ENCODE measurements at regions not wholly inside any gene's neighbourhood (a gene's known extent, or its start where the extent isn't known, plus 50 kb on each side); places are given as distances from the start of the nearest gene placed in this dataset.

DNA sequence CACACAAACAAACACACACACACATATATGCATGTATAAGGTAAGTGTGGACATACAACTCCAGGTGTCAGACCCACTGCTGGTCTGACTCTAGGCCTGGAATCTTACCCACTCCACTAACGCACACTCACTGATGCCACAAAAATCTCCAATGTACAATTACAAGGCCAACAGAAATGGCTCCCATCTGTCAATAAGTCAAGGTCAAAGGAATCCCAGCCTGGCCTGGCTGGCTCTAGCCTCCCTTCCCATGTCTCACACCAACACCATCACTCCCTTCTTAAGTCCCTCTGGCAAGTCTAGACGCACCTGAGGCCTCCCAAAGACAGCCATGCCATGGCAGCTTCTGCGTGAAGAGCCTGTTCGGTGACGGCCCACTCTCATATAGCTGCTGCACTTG lies 99.2 kb upstream of the CDYL2 start:
- H3K27ac Mint-ChIP-seq, result no peak overlapping the region

DNA sequence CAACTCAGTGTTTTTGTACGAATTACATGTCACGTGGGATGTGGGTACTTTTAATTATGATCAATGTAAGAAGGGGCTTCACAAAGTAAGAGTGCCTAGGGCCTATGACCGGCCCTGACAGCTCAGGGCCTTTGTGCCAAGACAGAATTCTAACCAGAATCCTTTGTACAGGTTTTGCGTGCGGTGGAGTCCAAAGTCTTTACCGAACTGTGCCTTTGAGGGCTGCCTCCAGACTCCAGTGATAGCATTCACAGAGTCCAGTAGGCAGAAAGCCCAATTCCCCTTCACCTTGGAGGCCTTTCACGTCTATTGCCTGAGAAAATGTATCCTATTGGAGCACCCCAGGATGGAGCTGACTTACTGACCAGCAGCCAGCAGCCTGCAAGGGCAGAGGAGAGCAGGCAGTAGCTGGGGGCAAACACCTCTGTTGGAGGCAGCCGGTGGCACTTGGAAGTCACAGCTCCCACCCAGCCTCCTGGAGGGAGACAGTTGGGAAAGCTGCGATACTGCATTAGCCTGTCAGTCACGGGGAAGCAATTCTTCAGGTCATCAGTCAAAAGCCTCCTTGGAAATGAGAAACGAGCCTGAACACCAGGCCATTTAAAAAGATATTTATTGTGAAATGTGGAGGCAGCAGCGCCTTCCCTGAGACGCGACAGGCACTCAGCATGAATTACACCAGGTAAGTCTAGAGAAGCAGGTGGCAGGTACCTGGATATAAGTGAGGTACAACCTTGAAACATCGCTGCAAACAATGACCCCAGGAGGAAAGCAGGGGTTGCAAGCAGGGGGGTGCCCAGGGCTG lies 98.1 kb upstream of the CDYL2 start:
- Histone ChIP-seq H3K27ac (no peak overlapping the region), H3K27me3 (no peaks in the 10 kb centered on the region), H3K9me3 (ENCODE audit: low read depth) (no peaks in the 10 kb centered on the region), H3K9ac (no peak overlapping the region), H3K4me3 (no peak overlapping the region), H3K4me2 (no peak overlapping the region), H2AFZ (replicated peaks) (no peak overlapping the region), H3K79me2 (ENCODE audit: low read depth) (no peaks in the 10 kb centered on the region), H3K4me1 (no peaks in the 10 kb centered on the region), H4K20me1 (ENCODE audit: low read depth) (no peaks in the 10 kb centered on the region), H3K36me3 (no peaks in the 10 kb centered on the region), H3F3A (ENCODE audit: low read depth) (no peaks in the 10 kb centered on the region)
- no peak for DNase-seq (ENCODE audit: low spot score)
- Mint-ChIP-seq H3K4me3 (no peak overlapping the region), H3K36me3 (no peaks in the 10 kb centered on the region), H3K4me1 (no peaks in the 10 kb centered on the region), H3K27ac (no peak overlapping the region), H3K27me3 (ENCODE audit: insufficient read depth, low read depth) (peaks cover 4% of the 10 kb centered on the region), H3K9me3 (no peaks in the 10 kb centered on the region)
- TF ChIP-seq EZH2phosphoT487 (IDR thresholded peaks at IDR 0.05), result no peak
- TF ChIP-seq, protein P1, sequence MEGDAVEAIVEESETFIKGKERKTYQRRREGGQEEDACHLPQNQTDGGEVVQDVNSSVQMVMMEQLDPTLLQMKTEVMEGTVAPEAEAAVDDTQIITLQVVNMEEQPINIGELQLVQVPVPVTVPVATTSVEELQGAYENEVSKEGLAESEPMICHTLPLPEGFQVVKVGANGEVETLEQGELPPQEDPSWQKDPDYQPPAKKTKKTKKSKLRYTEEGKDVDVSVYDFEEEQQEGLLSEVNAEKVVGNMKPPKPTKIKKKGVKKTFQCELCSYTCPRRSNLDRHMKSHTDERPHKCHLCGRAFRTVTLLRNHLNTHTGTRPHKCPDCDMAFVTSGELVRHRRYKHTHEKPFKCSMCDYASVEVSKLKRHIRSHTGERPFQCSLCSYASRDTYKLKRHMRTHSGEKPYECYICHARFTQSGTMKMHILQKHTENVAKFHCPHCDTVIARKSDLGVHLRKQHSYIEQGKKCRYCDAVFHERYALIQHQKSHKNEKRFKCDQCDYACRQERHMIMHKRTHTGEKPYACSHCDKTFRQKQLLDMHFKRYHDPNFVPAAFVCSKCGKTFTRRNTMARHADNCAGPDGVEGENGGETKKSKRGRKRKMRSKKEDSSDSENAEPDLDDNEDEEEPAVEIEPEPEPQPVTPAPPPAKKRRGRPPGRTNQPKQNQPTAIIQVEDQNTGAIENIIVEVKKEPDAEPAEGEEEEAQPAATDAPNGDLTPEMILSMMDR (IDR thresholded peaks at IDR 0.05), result no peak
- no peak for TF ChIP-seq EZH2 (IDR thresholded peaks at IDR 0.05)

More for the DNA sequence above, 99.2 kb upstream of the CDYL2 start:
- Histone ChIP-seq H3K9me3 (ENCODE audit: low read depth) (no peaks in the 10 kb centered on the region), H4K20me1 (ENCODE audit: low read depth) (no peaks in the 10 kb centered on the region), H3K9ac (no peak overlapping the region), H3K79me2 (ENCODE audit: low read depth) (no peaks in the 10 kb centered on the region), H3K4me1 (no peaks in the 10 kb centered on the region), H3K27me3 (no peaks in the 10 kb centered on the region), H3K4me3 (no peak overlapping the region), H3K27ac (no peak overlapping the region), H3K4me2 (no peak overlapping the region), H3K36me3 (no peaks in the 10 kb centered on the region), H3F3A (ENCODE audit: low read depth) (no peaks in the 10 kb centered on the region), H2AFZ (replicated peaks) (no peak overlapping the region)
- DNase-seq (ENCODE audit: low spot score), result no peak
- TF ChIP-seq, protein P1 (IDR thresholded peaks at IDR 0.05), result no peak
- TF ChIP-seq EZH2phosphoT487 (IDR thresholded peaks at IDR 0.05) (no peak), EZH2 (IDR thresholded peaks at IDR 0.05) (no peak)
- no peaks in the 10 kb centered on the region for H3K36me3 Mint-ChIP-seq
- H3K4me1 Mint-ChIP-seq, result no peaks in the 10 kb centered on the region
- no peak overlapping the region for H3K4me3 Mint-ChIP-seq
- peaks cover 4% of the 10 kb centered on the region for H3K27me3 Mint-ChIP-seq (ENCODE audit: insufficient read depth, low read depth)
- no peaks in the 10 kb centered on the region for H3K9me3 Mint-ChIP-seq

DNA sequence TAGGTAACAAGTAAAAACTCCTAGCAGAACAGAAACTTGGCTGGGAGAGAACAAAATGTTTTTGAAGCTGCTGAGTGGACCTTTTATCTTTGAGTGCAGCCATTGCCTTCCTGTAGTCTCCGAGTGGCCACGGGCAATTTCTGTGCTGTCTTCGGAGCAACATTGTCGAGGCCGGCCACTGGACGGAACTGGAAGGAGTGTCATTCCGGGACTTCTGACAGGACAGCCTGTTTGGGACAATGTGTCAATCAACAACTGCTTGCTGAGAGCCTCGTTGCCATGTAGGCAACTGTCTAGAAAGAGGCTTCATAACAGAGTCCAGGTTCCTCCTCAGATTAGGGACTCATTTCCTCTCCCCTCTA lies 96.2 kb upstream of the CDYL2 start:
- H4K20me1 ChIP-seq (ENCODE audit: low read depth), result no peaks in the 10 kb centered on the region
- H2AFZ ChIP-seq (replicated peaks), result no peak overlapping the region
- no peak overlapping the region for H3K4me3 ChIP-seq
- no peak overlapping the region for H3K4me3 Mint-ChIP-seq
- no peaks in the 10 kb centered on the region for H3K9me3 Mint-ChIP-seq
- no peak for DNase-seq (ENCODE audit: low spot score)
- no peak overlapping the region for H3K4me2 ChIP-seq
- H3K79me2 ChIP-seq (ENCODE audit: low read depth), result no peaks in the 10 kb centered on the region
- no peak overlapping the region for H3K27ac Mint-ChIP-seq
- H3K27me3 Mint-ChIP-seq (ENCODE audit: insufficient read depth, low read depth), result peaks cover 6% of the 10 kb centered on the region
- TF ChIP-seq EZH2 (IDR thresholded peaks at IDR 0.05), result no peak
- TF ChIP-seq, protein P1 (IDR thresholded peaks at IDR 0.05), result no peak
- TF ChIP-seq EZH2phosphoT487 (IDR thresholded peaks at IDR 0.05), result no peak
- no peaks in the 10 kb centered on the region for H3K27me3 ChIP-seq
- H3K9me3 ChIP-seq (ENCODE audit: low read depth), result no peaks in the 10 kb centered on the region
- no peak overlapping the region for H3K27ac ChIP-seq
- no peak overlapping the region for H3K9ac ChIP-seq
- no peaks in the 10 kb centered on the region for H3F3A ChIP-seq (ENCODE audit: low read depth)
- no peaks in the 10 kb centered on the region for H3K4me1 ChIP-seq
- H3K36me3 Mint-ChIP-seq, result no peaks in the 10 kb centered on the region
- H3K4me1 Mint-ChIP-seq, result no peaks in the 10 kb centered on the region
- no peaks in the 10 kb centered on the region for H3K36me3 ChIP-seq

Data from neural progenitor cell (in vitro differentiated cells).